Activated CD8-positive, alpha-beta memory T cell treated with anti-CD3 and anti-CD28 coated beads, Interleukin-2, amount 50 U/mL, for 48 hours (primary cell): ENCODE measurements at regions not wholly inside any gene's neighbourhood (a gene's known extent, or its start where the extent isn't known, plus 50 kb on each side); places are given as distances from the start of the nearest gene placed in this dataset.

Experiments
- DNase-seq: peaks from one replicate; pipeline ENCODE4 v3.0.0-alpha.2; 2020

DNA sequence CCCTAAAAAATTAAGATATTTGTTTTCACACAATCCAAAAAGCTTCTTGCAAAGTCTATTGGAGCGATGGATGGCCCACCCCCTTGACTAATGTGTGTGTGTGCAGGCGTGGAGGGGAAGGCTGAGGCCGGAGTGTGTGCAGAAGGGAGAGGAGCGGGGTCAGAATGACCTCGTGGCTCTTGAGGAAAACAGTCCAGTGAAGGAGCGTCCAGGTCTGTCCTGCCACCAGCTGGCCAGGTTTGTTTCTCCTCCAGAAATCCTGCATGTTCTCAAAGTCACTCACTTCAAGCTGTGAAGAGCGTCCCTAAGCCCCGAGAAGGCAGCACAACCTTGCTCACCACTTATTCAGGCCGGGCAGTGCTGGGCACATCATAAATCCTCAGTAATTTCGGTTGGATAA lies 69.5 kb upstream of the SSX2IP start:
- DNase-seq, result no peak

GRCh38 chr1:84758968-84759491 lies 68.8 kb upstream of the SSX2IP start:
- no peak for DNase-seq

GRCh38 chr1:84758476-84758875 lies 68.2 kb upstream of the SSX2IP start:
- DNase-seq, result no peak

- no peak for DNase-seq
These were observed 67.0 kb upstream of the SSX2IP start for GRCh38 chr1:84757301-84757700.

DNA sequence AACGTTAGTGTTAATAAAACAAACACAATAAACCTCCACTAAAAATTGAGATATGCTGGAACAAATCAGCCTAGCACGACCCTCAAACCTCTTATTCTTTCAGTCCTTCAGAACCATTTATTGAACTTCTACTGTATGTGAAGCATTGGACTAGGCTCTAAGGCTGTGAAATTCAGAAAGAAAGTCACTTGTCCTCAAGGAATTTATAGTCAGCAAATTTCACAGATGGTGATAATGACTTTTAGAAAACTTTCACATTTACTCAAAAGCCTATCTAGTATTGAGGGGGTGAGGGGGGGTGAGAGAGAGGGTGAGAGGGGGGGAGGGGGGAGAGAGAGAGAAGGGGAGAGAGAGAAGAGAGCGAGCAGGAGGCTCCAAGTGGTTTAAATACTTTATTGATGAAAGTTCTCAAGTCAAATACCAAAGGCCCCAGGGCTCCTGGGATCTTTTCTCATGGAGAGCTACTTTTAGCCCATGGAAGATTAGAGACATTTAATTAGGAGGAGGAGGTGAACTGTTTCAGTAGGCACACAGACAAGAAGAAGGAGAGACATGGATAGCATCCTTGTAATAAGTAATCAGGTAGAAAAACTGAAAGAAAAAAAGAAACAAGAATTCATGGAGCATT lies 66.3 kb upstream of the SSX2IP start:
- DNase-seq, result no peak

DNA sequence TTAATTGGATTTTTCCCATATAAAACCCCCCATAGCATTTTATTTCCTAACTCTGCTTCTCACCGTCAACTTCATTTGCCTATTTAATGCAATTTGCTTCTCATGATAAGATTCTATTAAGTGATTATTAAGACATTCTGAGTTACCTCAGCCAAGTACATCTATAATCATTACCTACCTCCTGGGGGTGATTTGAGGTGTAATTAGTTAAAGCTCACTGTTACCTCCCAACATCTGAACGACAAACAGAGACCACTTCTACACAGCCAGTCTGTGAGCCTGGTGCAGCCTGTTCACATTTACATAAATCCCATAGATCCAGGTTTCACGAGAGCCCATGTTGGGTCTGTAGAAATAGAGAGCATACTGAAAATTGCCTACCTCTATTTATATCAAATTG lies 65.7 kb upstream of the SSX2IP start:
- DNase-seq, result no peak

DNA sequence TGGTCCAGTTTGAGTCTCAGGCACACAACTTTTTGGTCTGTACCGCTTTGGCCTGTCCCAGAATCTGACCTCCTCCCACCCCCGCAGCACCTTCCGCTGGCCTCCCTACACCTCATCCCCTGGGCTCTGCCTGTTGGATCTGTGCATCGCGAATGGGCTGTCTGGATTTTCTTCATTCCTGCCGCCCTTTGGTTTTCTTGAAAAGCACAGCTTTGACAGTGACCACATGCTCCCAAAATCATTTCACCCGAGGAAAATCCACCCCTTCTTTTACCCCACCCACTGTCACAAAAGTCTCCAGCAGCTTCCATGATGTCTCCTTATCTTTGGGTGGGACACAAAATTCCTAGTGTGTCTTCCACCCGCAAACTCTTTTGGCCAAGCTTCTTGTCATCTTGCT lies 65.0 kb upstream of the SSX2IP start:
- no peak for DNase-seq

GRCh38 chr1:84754386-84754703 lies 64.1 kb upstream of the SSX2IP start:
- no peak for DNase-seq

- peak; percentile 86 for DNase-seq
These were observed 63.5 kb upstream of the SSX2IP start for GRCh38 chr1:84753516-84754385.

DNA sequence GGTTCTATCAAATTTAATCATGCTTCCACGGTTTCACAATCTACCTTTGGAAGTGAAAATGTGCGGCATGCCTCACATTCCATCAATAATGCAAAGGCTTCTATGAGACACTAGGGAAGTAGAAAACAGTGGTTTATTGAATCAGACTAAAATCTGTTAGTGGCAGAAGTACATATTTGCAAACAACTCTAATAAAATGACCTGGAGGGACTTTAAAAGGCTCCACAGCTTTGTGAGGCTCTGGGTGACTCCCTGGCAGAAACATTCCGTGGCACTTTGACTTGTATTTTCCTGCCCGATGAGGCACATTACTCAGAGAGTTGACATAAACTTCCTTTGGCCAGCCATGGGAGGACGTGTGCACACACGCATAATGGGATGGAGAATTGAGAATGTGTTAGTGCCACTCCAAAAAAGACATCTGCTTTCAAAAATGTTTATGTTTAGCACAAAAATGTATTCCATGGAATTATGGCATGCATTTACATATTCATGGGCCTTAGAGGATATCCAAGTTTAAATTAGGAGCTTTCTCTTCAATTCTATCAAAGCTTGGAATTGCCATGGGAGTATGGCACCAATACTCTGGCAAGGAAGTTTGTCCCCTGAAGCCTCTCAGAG lies 60.0 kb upstream of the SSX2IP start:
- DNase-seq, result no peak

GRCh38 chr1:84749427-84749826 lies 59.2 kb upstream of the SSX2IP start:
- DNase-seq, result no peak

GRCh38 chr1:84748364-84748763 lies 58.1 kb upstream of the SSX2IP start:
- no peak for DNase-seq

DNA sequence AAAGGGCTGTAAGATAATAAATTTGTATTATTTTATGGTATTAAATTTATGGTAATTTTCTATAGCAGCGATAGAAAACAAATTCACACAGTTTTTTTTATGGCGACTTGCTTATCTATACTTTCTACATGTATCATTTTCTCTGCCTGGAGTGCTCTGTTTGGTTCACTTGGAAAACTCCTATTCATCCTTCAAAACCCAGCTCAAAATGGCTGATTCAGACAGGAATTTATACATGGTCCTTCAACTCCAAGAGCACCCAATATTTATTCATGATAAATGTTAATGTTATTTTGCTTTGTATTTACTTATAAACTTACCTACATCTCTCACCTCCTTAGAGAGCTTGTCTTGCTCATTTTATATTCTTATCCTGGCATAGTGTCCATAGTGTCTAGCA lies 55.6 kb upstream of the SSX2IP start:
- DNase-seq, result no peak

DNA sequence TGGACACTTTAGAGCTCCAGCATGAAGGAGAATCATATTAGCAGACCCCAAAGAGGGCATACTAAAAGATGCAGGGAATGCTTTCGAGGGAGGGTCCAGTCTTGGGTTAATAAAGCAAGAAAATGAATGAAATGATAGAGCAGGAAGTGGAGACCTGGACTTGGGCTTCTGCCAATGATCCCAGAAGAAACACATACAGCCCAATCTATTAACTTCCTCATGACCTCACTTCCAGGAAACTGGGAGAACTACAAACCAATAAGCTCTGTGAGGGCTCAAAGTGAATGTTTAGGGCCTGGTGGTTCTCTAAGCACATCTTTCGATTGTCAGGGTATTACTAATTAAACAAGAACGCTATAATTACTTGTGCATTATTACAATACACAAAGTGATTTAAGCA lies 53.6 kb upstream of the SSX2IP start:
- DNase-seq, result no peak

DNA sequence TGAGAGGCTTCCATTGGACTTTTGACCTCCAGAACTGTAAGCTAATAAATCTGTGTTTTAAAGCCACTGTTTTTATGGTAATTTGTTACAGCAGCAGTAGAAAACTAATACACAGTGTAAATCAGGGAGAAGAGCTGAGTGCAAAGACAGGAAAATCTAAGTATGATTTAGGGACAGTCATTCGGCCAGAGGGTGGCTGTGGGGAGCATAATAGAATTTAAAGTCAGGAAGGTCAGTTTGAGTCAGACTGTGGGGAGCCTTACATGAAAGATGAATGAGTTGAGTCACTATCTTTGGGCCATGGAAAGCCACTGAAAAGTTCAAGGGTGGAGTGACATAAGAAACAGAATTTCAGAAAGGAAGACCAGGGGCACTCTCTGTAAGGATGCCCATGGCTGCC lies 52.4 kb upstream of the SSX2IP start:
- DNase-seq, result no peak

- DNase-seq, result no peak
These were observed 49.9 kb upstream of the SSX2IP start for GRCh38 chr1:84740050-84740714.
